Natural killer cell (primary cell): ENCODE measurements at regions not wholly inside any gene's neighbourhood (a gene's known extent, or its start where the extent isn't known, plus 50 kb on each side); places are given as distances from the start of the nearest gene placed in this dataset.

Experiments used
- ATAC-seq, 3 donors: fragments of 150-1000 bp in 2 of 3; fragments of 200-7000 bp in 1 of 3; cut with Tn5 transposase; 1 replicate in 1 of 3; 2 replicates in 2 of 3; pipeline ENCODE4 v1.10.0; 2021; ENCODE audit warnings: mild to moderate bottlenecking in 2 of 3, moderate library complexity in 2 of 3
- DNase-seq, 2 donors: peaks; one replicate each; pipeline versions ENCODE4 v3.0.0 to v3.0.0-alpha.2; 2013 to 2021; ENCODE audit warnings: mixed read lengths in 1 of 2
- H3K27ac ChIP-seq: one replicate; pipeline ENCODE4 v1.5.1; 2013; ENCODE audit warnings: mild to moderate bottlenecking, low read length
- H3K27me3 ChIP-seq: one replicate; pipeline ENCODE4 v1.6.1; 2013; ENCODE audit warnings: low read length; ENCODE audit not compliant: control insufficient read depth, insufficient read depth
- H3K36me3 ChIP-seq: one replicate; pipeline ENCODE4 v1.6.1; 2013; ENCODE audit warnings: low read length; ENCODE audit not compliant: control insufficient read depth, insufficient read depth
- H3K4me1 ChIP-seq: one replicate; pipeline ENCODE4 v1.6.1; 2013; ENCODE audit warnings: low read length; ENCODE audit not compliant: control insufficient read depth, insufficient read depth
- H3K4me3 ChIP-seq: one replicate; pipeline ENCODE4 v1.5.1; 2013; ENCODE audit warnings: low read length
- H3K9me3 ChIP-seq: one replicate; pipeline ENCODE4 v1.6.1; 2013; ENCODE audit warnings: low read length; ENCODE audit not compliant: control insufficient read depth, insufficient read depth
- H3K27ac Mint-ChIP-seq, 2 donors: one replicate each; pipeline ENCODE4 v1.8.0; 2022; ENCODE audit warnings: mild to moderate bottlenecking in 2 of 2, mixed read lengths in 2 of 2, moderate library complexity in 1 of 2
- H3K27me3 Mint-ChIP-seq, 2 donors: one replicate each; pipeline ENCODE4 v1.8.0; 2022; ENCODE audit warnings: low read depth in 2 of 2, mixed read lengths in 2 of 2
- H3K36me3 Mint-ChIP-seq: one replicate; pipeline ENCODE4 v1.8.0; 2022; ENCODE audit warnings: mixed read lengths
- H3K4me1 Mint-ChIP-seq, 2 donors: one replicate each; pipeline ENCODE4 v1.8.0; 2022; ENCODE audit warnings: mixed read lengths in 2 of 2
- H3K4me3 Mint-ChIP-seq: one replicate; pipeline ENCODE4 v1.8.0; 2022; ENCODE audit warnings: mild to moderate bottlenecking, moderate library complexity, mixed read lengths
- H3K9me3 Mint-ChIP-seq, 2 donors: one replicate each; pipeline ENCODE4 v1.8.0; 2022; ENCODE audit warnings: mixed read lengths in 2 of 2
- CTCF ChIP-seq: fragments of 200-600 bp; IDR thresholded peaks from one replicate; pipeline ENCODE4 v1.8.0; 2022; ENCODE audit warnings: antibody characterized with exemption
- WGBS: methylation state at CpG from one replicate; pipeline ENCODE4 v1.1.7; 2013; ENCODE audit warnings: missing lambda C conversion rate; ENCODE audit not compliant: insufficient coverage; 5-methylcytosine and 5-hydroxymethylcytosine counted together
- intact Hi-C: fragments of 100-400 bp; cut with micrococcal nuclease; formaldehyde crosslinking; loops from one replicate; pipeline ENCODE4 v1.14.2; 2022

GRCh38 chr21:26784974-26785373 lies 60.2 kb downstream of the ADAMTS1 start:
- Mint-ChIP-seq H3K36me3 (no peaks in the 10 kb centered on the region), H3K27me3 (peaks cover 0 to 3% of the 10 kb centered on the region in 2 donors), H3K27ac (no peak overlapping the region), H3K9me3 (no peaks in the 10 kb centered on the region), H3K4me3 (no peak overlapping the region), H3K4me1 (no peaks in the 10 kb centered on the region)
- H3K4me3 ChIP-seq = no peak overlapping the region
- ATAC-seq (no peak), DNase-seq (no peak)
- H3K27ac ChIP-seq = no peak overlapping the region
- H3K4me1 ChIP-seq = no peaks in the 10 kb centered on the region
- TF ChIP-seq CTCF = no peak
- no peaks in the 10 kb centered on the region for H3K27me3 ChIP-seq
- no peaks in the 10 kb centered on the region for H3K36me3 ChIP-seq
- H3K9me3 ChIP-seq = no peaks in the 10 kb centered on the region
- WGBS = 87% methylated on average over 2 of the region's 3 CpGs
- intact Hi-C loops = no loop called here

GRCh38 chr21:26783466-26784195 lies 61.6 kb downstream of the ADAMTS1 start:
- no peaks in the 10 kb centered on the region for H3K4me1 ChIP-seq
- H3K27ac ChIP-seq = no peak overlapping the region
- no peak for DNase-seq
- no peak overlapping the region for H3K4me3 ChIP-seq
- no peak overlapping the region for H3K27ac Mint-ChIP-seq
- H3K4me3 Mint-ChIP-seq = no peak overlapping the region
- no peaks in the 10 kb centered on the region for H3K27me3 ChIP-seq
- H3K4me1 Mint-ChIP-seq = no peaks in the 10 kb centered on the region
- H3K27me3 Mint-ChIP-seq = peaks cover 0 to 3% of the 10 kb centered on the region in 2 donors
- WGBS = no CpG with 5 or more reads among the region's 1 CpG
- no peak for ATAC-seq
- no peaks in the 10 kb centered on the region for H3K36me3 ChIP-seq
- TF ChIP-seq CTCF = peak; percentile 11
- H3K36me3 Mint-ChIP-seq = no peaks in the 10 kb centered on the region
- no peaks in the 10 kb centered on the region for H3K9me3 ChIP-seq
- H3K9me3 Mint-ChIP-seq = no peaks in the 10 kb centered on the region
- intact Hi-C loops = no loop called here

- no peak for DNase-seq
- H3K9me3 Mint-ChIP-seq = no peaks in the 10 kb centered on the region
- peaks cover 0 to 3% of the 10 kb centered on the region in 2 donors for H3K27me3 Mint-ChIP-seq
- H3K4me3 Mint-ChIP-seq = no peak overlapping the region
- no peaks in the 10 kb centered on the region for H3K27me3 ChIP-seq
- no peak overlapping the region for H3K4me3 ChIP-seq
- H3K4me1 Mint-ChIP-seq = no peaks in the 10 kb centered on the region
- no peak for TF ChIP-seq CTCF
- 84% methylated on average over 2 of the region's 2 CpGs for WGBS
- intact Hi-C loops = no loop called here
- H3K36me3 ChIP-seq = no peaks in the 10 kb centered on the region
- H3K36me3 Mint-ChIP-seq = no peaks in the 10 kb centered on the region
- H3K9me3 ChIP-seq = no peaks in the 10 kb centered on the region
- no peak overlapping the region for H3K27ac Mint-ChIP-seq
- ATAC-seq = no peak
- H3K27ac ChIP-seq = no peak overlapping the region
- H3K4me1 ChIP-seq = no peaks in the 10 kb centered on the region
Observed at GRCh38 chr21:26782747-26783146, 62.5 kb downstream of the ADAMTS1 start.

GRCh38 chr21:26782331-26782730 lies 62.9 kb downstream of the ADAMTS1 start:
- Mint-ChIP-seq H3K27ac (no peak overlapping the region), H3K27me3 (peaks cover 0 to 3% of the 10 kb centered on the region in 2 donors), H3K36me3 (no peaks in the 10 kb centered on the region), H3K4me3 (no peak overlapping the region), H3K4me1 (no peaks in the 10 kb centered on the region), H3K9me3 (no peaks in the 10 kb centered on the region)
- Histone ChIP-seq H3K9me3 (no peaks in the 10 kb centered on the region), H3K27me3 (no peaks in the 10 kb centered on the region), H3K27ac (no peak overlapping the region), H3K36me3 (no peaks in the 10 kb centered on the region), H3K4me1 (no peaks in the 10 kb centered on the region), H3K4me3 (no peak overlapping the region)
- DNase-seq (no peak), ATAC-seq (no peak)
- 95% methylated on average over 3 of the region's 3 CpGs for WGBS
- intact Hi-C loops = no loop called here
- no peak for TF ChIP-seq CTCF
